GM23338 (cell line): ENCODE measurements at regions not wholly inside any gene's neighbourhood (a gene's known extent, or its start where the extent isn't known, plus 50 kb on each side); places are given as distances from the start of the nearest gene placed in this dataset.

Experiments used
- ATAC-seq: fragments of 200-7000 bp; cut with Tn5 transposase; 3 replicates; pipeline ENCODE4 v1.9.1; 2020
- DNase-seq: peaks from one replicate; pipeline ENCODE4 v3.0.0-alpha.2; 2015; ENCODE audit warnings: low spot score
- H2AFZ ChIP-seq: fragments of 200-600 bp; sonication (generic); 2 replicates; pipeline ENCODE4 v1.8.0; 2016; ENCODE audit warnings: antibody characterized with exemption, mild to moderate bottlenecking, moderate library complexity
- H3F3A ChIP-seq: fragments of 200-600 bp; sonication (generic); replicated peaks from 2 replicates; pipeline ENCODE4 v1.8.0; 2017; ENCODE audit warnings: antibody characterized with exemption, mixed run types, low read depth
- H3K27ac ChIP-seq: fragments of 200-600 bp; sonication (generic); 2 replicates; pipeline ENCODE4 v1.6.1; 2016; ENCODE audit warnings: low read depth
- H3K27me3 ChIP-seq: fragments of 200-600 bp; sonication (generic); 2 replicates; pipeline ENCODE4 v1.8.0; 2016; ENCODE audit warnings: mild to moderate bottlenecking, mixed run types, moderate library complexity; ENCODE audit not compliant: insufficient read depth
- H3K36me3 ChIP-seq: fragments of 200-600 bp; sonication (generic); 2 replicates; pipeline ENCODE4 v1.8.0; 2016; ENCODE audit warnings: mild to moderate bottlenecking; ENCODE audit not compliant: insufficient read depth
- H3K4me1 ChIP-seq: fragments of 200-600 bp; sonication (generic); 2 replicates; pipeline ENCODE4 v1.8.0; 2016; ENCODE audit warnings: mild to moderate bottlenecking, moderate library complexity; ENCODE audit not compliant: insufficient read depth
- H3K4me2 ChIP-seq: fragments of 200-600 bp; sonication (generic); 2 replicates; pipeline ENCODE4 v1.7.1; 2017; ENCODE audit warnings: mixed run types
- H3K4me3 ChIP-seq: fragments of 200-600 bp; sonication (generic); 2 replicates; pipeline ENCODE4 v1.6.1; 2016; ENCODE audit warnings: mixed run types
- H3K79me2 ChIP-seq: fragments of 200-600 bp; sonication (generic); replicated peaks from 2 replicates; pipeline ENCODE4 v1.8.0; 2017; ENCODE audit warnings: mild to moderate bottlenecking; ENCODE audit not compliant: insufficient read depth
- H3K9me2 ChIP-seq: fragments of 200-600 bp; sonication (generic); 2 replicates; pipeline ENCODE4 v1.8.0; 2017; ENCODE audit not compliant: insufficient read depth
- H4K20me1 ChIP-seq: fragments of 200-600 bp; sonication (generic); replicated peaks from 2 replicates; pipeline ENCODE4 v1.8.0; 2017; ENCODE audit warnings: mild to moderate bottlenecking; ENCODE audit not compliant: insufficient read depth
- H3K27ac Mint-ChIP-seq: 2 replicates; pipeline ENCODE4 v1.8.0; 2020; ENCODE audit warnings: inconsistent platforms, mild to moderate bottlenecking, moderate library complexity, mixed read lengths
- H3K27me3 Mint-ChIP-seq: 3 replicates; pipeline ENCODE4 v1.8.0; 2022; ENCODE audit warnings: low read depth, mild to moderate bottlenecking, moderate library complexity, mixed read lengths, inconsistent platforms; ENCODE audit not compliant: insufficient read depth, poor library complexity
- H3K36me3 Mint-ChIP-seq: 3 replicates; pipeline ENCODE4 v1.8.0; 2021; ENCODE audit warnings: low read depth, mild to moderate bottlenecking, inconsistent platforms, moderate library complexity, mixed read lengths
- H3K4me1 Mint-ChIP-seq: 3 replicates; pipeline ENCODE4 v1.8.0; 2020; ENCODE audit warnings: mild to moderate bottlenecking, inconsistent platforms, mixed read lengths
- H3K4me3 Mint-ChIP-seq: 3 replicates; pipeline ENCODE4 v1.8.0; 2021; ENCODE audit warnings: moderate library complexity, mild to moderate bottlenecking, inconsistent platforms, mixed read lengths
- H3K9me3 Mint-ChIP-seq: 3 replicates; pipeline ENCODE4 v1.8.0; 2020; ENCODE audit warnings: moderate library complexity, mild to moderate bottlenecking, inconsistent platforms, mixed read lengths
- CREB1 ChIP-seq: fragments of 250-450 bp; sonication (Bioruptor Pico); IDR thresholded peaks from 2 replicates; pipeline ENCODE4 v1.5.0; 2020; ENCODE audit warnings: low read depth, mild to moderate bottlenecking, moderate library complexity
- CTCF ChIP-seq, 2 experiments: fragments of 200-600 bp in 1 of 2; sonication (generic) in 1 of 2; conservative IDR thresholded peaks; 2 replicates each; pipeline versions ENCODE4 v1.5.1 to v1.6.1; 2016 to 2017; ENCODE audit warnings: antibody characterized with exemption in 2 of 2, low read depth in 2 of 2, mild to moderate bottlenecking in 2 of 2, moderate library complexity in 1 of 2
- ETS1 ChIP-seq: IDR thresholded peaks from 2 replicates; pipeline ENCODE4 v1.6.1; 2016; ENCODE audit warnings: antibody characterized with exemption
- EZH2 ChIP-seq: fragments of 200-600 bp; sonication (generic); IDR thresholded peaks from one replicate; pipeline ENCODE4 v1.8.0; 2017; ENCODE audit warnings: antibody characterized with exemption, mild to moderate bottlenecking, low read depth; ENCODE audit not compliant: unreplicated experiment
- EZH2phosphoT487 ChIP-seq: fragments of 200-600 bp; sonication (generic); IDR thresholded peaks from one replicate; pipeline ENCODE4 v1.8.1; 2018; ENCODE audit warnings: antibody characterized with exemption; ENCODE audit not compliant: unreplicated experiment
- JUNB ChIP-seq: IDR thresholded peaks from one replicate; pipeline ENCODE4 v1.6.1; 2016; ENCODE audit warnings: antibody characterized with exemption; ENCODE audit not compliant: unreplicated experiment
- POLR2AphosphoS5 ChIP-seq: IDR thresholded peaks from 2 replicates; pipeline ENCODE4 v1.6.1; 2016; ENCODE audit warnings: antibody characterized with exemption, low read depth
- REST ChIP-seq: IDR thresholded peaks from one replicate; pipeline ENCODE4 v1.6.1; 2018; ENCODE audit warnings: antibody characterized with exemption; ENCODE audit not compliant: unreplicated experiment
- STAT1 ChIP-seq: IDR thresholded peaks from one replicate; pipeline ENCODE4 v1.6.1; 2016; ENCODE audit warnings: antibody characterized with exemption; ENCODE audit not compliant: unreplicated experiment
- ZNF114 ChIP-seq: fragments of 250-450 bp; sonication (Bioruptor Pico); IDR thresholded peaks from 2 replicates; pipeline ENCODE4 v1.5.0; 2020; ENCODE audit warnings: mild to moderate bottlenecking, moderate library complexity
- ZNF331 ChIP-seq: fragments of 250-450 bp; sonication (Bioruptor Pico); IDR thresholded peaks from 2 replicates; pipeline ENCODE4 v1.5.0; 2020; ENCODE audit warnings: low read depth, mild to moderate bottlenecking, moderate library complexity
- ZNF462 ChIP-seq: fragments of 250-450 bp; sonication (Bioruptor Pico); IDR thresholded peaks from 2 replicates; pipeline ENCODE4 v1.5.0; 2020; ENCODE audit warnings: mild to moderate bottlenecking, moderate library complexity

GRCh38 chr2:36222485-36222884 lies 133.1 kb upstream of the CRIM1 start:
- no peak overlapping the region for H3K27ac Mint-ChIP-seq
- H3K4me1 Mint-ChIP-seq = no peaks in the 10 kb centered on the region
- H2AFZ ChIP-seq = no peak overlapping the region
- no peak for TF ChIP-seq EZH2
- no peak for TF ChIP-seq ZNF114 (CRISPR knock-in tag)
- no peak for TF ChIP-seq CREB1 (CRISPR knock-in tag)
- no peak for TF ChIP-seq CTCF (conservative IDR thresholded peaks at IDR 0.05; ENCODE audit: low read depth in 2 of 2)
- TF ChIP-seq EZH2phosphoT487 = no peak
- TF ChIP-seq ZNF331 (CRISPR knock-in tag) = no peak
- no peak for TF ChIP-seq STAT1
- no peak for TF ChIP-seq REST
- no peak for TF ChIP-seq POLR2AphosphoS5
- no peak for TF ChIP-seq ZNF462
- no peak for TF ChIP-seq ETS1
- TF ChIP-seq JUNB = no peak
- H3K27me3 ChIP-seq = no peaks in the 10 kb centered on the region
- no peaks in the 10 kb centered on the region for H3F3A ChIP-seq
- H3K27me3 Mint-ChIP-seq = no peaks in the 10 kb centered on the region
- no peaks in the 10 kb centered on the region for H3K9me2 ChIP-seq
- ATAC-seq (no peak), DNase-seq (no peak)
- peaks cover 4% of the 10 kb centered on the region; the same call in 2 of the 3 replicates for H3K36me3 Mint-ChIP-seq
- no peak overlapping the region for H3K4me2 ChIP-seq
- no peak overlapping the region for H3K4me3 ChIP-seq
- no peak overlapping the region for H3K27ac ChIP-seq
- H3K79me2 ChIP-seq = no peaks in the 10 kb centered on the region
- no peaks in the 10 kb centered on the region for H3K36me3 ChIP-seq
- H3K4me1 ChIP-seq = no peaks in the 10 kb centered on the region
- no peaks in the 10 kb centered on the region for H4K20me1 ChIP-seq
- H3K9me3 Mint-ChIP-seq = peaks cover 6% of the 10 kb centered on the region; the same call in 2 of the 3 replicates
- no peak overlapping the region for H3K4me3 Mint-ChIP-seq
